ENCODE measurements at regions not wholly inside any gene's neighbourhood (a gene's known extent, or its start where the extent isn't known, plus 50 kb on each side); places are given as distances from the start of the nearest gene placed in this dataset.

- Histone ChIP-seq H3K4me3 (ENCODE audit: low read length) (no peak overlapping the region), H3K9me3 (ENCODE audit: low read depth, low read length) (no peaks in the 10 kb centered on the region), H3K4me1 (ENCODE audit: insufficient read depth, low read length) (no peaks in the 10 kb centered on the region), H3K27me3 (ENCODE audit: insufficient read depth, low read length) (no peaks in the 10 kb centered on the region)
These were observed 1263.1 kb downstream of the KCNT2 start for GRCh38 chr1:195345149-195345548.

DNA sequence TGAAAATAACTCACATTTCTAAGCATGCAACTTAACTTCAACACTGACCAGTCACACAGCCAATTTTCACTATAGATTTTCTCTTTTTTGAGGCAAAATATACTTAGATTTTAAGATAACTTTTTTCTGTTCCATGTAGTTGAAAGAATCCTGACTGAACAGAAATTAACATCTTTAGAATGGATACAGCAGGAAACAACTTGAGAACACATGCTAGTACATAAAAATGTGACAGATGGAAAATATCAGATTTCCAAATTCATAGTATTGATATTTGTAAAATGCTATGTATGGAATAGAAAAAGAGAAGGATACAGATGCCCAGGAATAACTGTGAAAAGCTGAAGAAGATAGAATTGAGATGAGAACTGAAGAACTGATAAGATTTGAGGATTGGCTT, 1270.6 kb downstream of the KCNT2 start:
- H3K4me3 ChIP-seq (ENCODE audit: low read length), result no peak overlapping the region
- H3K4me1 ChIP-seq (ENCODE audit: insufficient read depth, low read length), result no peaks in the 10 kb centered on the region
- H3K27me3 ChIP-seq (ENCODE audit: insufficient read depth, low read length), result no peaks in the 10 kb centered on the region
- no peaks in the 10 kb centered on the region for H3K9me3 ChIP-seq (ENCODE audit: low read depth, low read length)

GRCh38 chr1:195336812-195337211, 1271.4 kb downstream of the KCNT2 start:
- H3K4me3 ChIP-seq (ENCODE audit: low read length), result no peak overlapping the region
- no peaks in the 10 kb centered on the region for H3K27me3 ChIP-seq (ENCODE audit: insufficient read depth, low read length)
- no peaks in the 10 kb centered on the region for H3K4me1 ChIP-seq (ENCODE audit: insufficient read depth, low read length)

GRCh38 chr1:195335541-195335940, 1272.7 kb downstream of the KCNT2 start:
- Histone ChIP-seq H3K4me1 (ENCODE audit: insufficient read depth, low read length) (no peaks in the 10 kb centered on the region), H3K4me3 (ENCODE audit: low read length) (no peak overlapping the region), H3K27me3 (ENCODE audit: insufficient read depth, low read length) (no peaks in the 10 kb centered on the region), H3K9me3 (ENCODE audit: low read depth, low read length) (no peaks in the 10 kb centered on the region)

More at GRCh38 chr1:195336812-195337211, 1271.4 kb downstream of the KCNT2 start:
- H3K9me3 ChIP-seq (ENCODE audit: low read depth, low read length), result no peaks in the 10 kb centered on the region

GRCh38 chr1:195332102-195332501, 1276.1 kb downstream of the KCNT2 start:
- no peaks in the 10 kb centered on the region for H3K27me3 ChIP-seq (ENCODE audit: insufficient read depth, low read length)
- no peaks in the 10 kb centered on the region for H3K9me3 ChIP-seq (ENCODE audit: low read depth, low read length)
- no peaks in the 10 kb centered on the region for H3K4me1 ChIP-seq (ENCODE audit: insufficient read depth, low read length)
- H3K4me3 ChIP-seq (ENCODE audit: low read length), result no peak overlapping the region

DNA sequence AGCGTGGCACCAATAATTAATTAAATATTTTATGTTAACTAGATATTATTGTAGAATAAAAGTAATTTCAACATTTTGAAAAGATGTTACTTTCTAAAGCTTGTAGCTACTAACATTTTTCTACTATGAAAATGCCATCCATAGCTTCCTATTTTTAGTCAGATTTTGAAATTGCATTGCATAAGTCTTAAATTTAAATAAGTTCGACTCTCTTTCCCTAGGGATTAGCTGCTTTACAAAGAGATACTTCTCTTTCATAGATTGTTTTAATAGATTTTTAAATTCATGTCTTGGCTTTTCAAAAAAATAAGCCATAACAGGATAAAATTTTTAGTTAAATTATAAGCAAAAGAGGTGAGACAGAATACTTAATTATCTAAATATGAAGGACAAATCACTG, 1279.6 kb downstream of the KCNT2 start:
- Histone ChIP-seq H3K4me1 (ENCODE audit: insufficient read depth, low read length) (no peaks in the 10 kb centered on the region), H3K4me3 (ENCODE audit: low read length) (no peak overlapping the region), H3K9me3 (ENCODE audit: low read depth, low read length) (no peaks in the 10 kb centered on the region), H3K27me3 (ENCODE audit: insufficient read depth, low read length) (no peaks in the 10 kb centered on the region)

DNA sequence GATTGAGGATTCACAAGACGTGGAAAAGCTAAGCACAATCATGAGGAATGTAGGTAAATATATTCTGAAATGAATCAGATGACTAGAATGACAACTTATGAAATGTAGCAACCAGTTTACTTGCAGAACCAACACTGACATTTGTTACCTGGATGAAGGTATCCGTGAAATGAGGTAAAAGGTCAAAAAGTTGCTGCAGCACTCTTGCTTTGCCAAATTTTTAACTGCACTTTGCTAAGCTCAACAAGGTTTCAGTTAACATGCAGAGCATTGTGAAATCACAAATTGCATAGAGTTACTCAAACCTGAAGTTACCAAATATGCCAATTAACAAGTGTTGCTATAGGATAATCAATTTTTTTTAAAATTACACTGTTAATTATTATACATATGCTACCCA, 1280.1 kb downstream of the KCNT2 start:
- Histone ChIP-seq H3K9me3 (ENCODE audit: low read depth, low read length) (no peaks in the 10 kb centered on the region), H3K4me1 (ENCODE audit: insufficient read depth, low read length) (no peaks in the 10 kb centered on the region), H3K4me3 (ENCODE audit: low read length) (no peak overlapping the region), H3K27me3 (ENCODE audit: insufficient read depth, low read length) (no peaks in the 10 kb centered on the region)

DNA sequence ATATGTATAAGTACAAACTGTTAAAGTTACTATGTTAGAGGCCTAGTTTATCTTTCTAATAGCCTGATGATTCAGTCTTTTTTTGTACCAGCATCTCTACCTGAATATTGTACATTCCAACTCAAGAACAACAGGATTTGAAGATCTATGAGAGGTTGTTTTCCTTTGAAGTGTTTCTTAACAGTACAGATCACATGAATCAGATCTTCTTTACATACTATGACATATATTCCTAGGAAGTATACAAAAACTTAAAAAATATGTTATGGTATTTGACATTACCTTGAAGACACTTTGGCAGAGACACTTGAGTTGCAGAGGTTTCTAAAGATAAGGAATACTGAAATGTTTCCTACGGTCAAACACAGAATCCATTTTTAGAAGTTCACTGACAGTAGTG, 1280.9 kb downstream of the KCNT2 start:
- H3K4me1 ChIP-seq (ENCODE audit: insufficient read depth, low read length), result no peaks in the 10 kb centered on the region
- H3K4me3 ChIP-seq (ENCODE audit: low read length), result no peak overlapping the region
- no peaks in the 10 kb centered on the region for H3K9me3 ChIP-seq (ENCODE audit: low read depth, low read length)
- H3K27me3 ChIP-seq (ENCODE audit: insufficient read depth, low read length), result no peaks in the 10 kb centered on the region

- H3K27me3 ChIP-seq (ENCODE audit: insufficient read depth, low read length), result no peaks in the 10 kb centered on the region
- H3K4me1 ChIP-seq (ENCODE audit: insufficient read depth, low read length), result no peaks in the 10 kb centered on the region
- H3K4me3 ChIP-seq (ENCODE audit: low read length), result no peak overlapping the region
- no peaks in the 10 kb centered on the region for H3K9me3 ChIP-seq (ENCODE audit: low read depth, low read length)
These were observed 1281.9 kb downstream of the KCNT2 start for GRCh38 chr1:195326325-195326724.

- Histone ChIP-seq H3K27me3 (ENCODE audit: insufficient read depth, low read length) (no peaks in the 10 kb centered on the region), H3K4me1 (ENCODE audit: insufficient read depth, low read length) (no peaks in the 10 kb centered on the region), H3K9me3 (ENCODE audit: low read depth, low read length) (no peaks in the 10 kb centered on the region), H3K4me3 (ENCODE audit: low read length) (no peak overlapping the region)
These were observed 1283.1 kb downstream of the KCNT2 start for GRCh38 chr1:195325181-195325580.

- H3K4me3 ChIP-seq (ENCODE audit: low read length), result no peak overlapping the region
- H3K4me1 ChIP-seq (ENCODE audit: insufficient read depth, low read length), result no peaks in the 10 kb centered on the region
- H3K27me3 ChIP-seq (ENCODE audit: insufficient read depth, low read length), result no peaks in the 10 kb centered on the region
- H3K9me3 ChIP-seq (ENCODE audit: low read depth, low read length), result no peaks in the 10 kb centered on the region
These were observed 1302.0 kb downstream of the KCNT2 start for GRCh38 chr1:195306281-195306680.

- no peak overlapping the region for H3K4me3 ChIP-seq (ENCODE audit: low read length)
- H3K9me3 ChIP-seq (ENCODE audit: low read depth, low read length), result no peaks in the 10 kb centered on the region
- H3K4me1 ChIP-seq (ENCODE audit: insufficient read depth, low read length), result no peaks in the 10 kb centered on the region
These were observed 1313.3 kb downstream of the KCNT2 start for GRCh38 chr1:195294911-195295310.

DNA sequence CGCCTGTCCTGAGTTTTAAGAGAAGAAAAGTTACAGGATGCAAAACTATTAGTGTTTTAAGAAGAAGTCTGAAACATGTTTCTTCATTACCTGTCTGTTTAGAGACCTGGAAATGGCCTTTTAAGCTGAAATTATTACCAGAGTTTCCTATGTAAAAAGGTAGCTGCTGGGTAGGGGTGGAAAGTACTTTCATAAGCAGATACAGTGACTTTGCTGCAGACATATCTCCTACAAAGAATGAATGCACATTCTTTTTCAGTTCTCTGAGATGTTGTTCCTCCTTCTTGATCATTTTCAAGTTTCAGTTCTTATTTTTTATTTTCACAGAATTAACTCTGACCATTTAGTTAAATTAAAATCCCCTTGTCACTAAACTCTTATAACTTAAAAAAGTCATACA, 1329.6 kb downstream of the KCNT2 start:
- Histone ChIP-seq H3K4me1 (ENCODE audit: insufficient read depth, low read length) (no peaks in the 10 kb centered on the region), H3K27me3 (ENCODE audit: insufficient read depth, low read length) (no peaks in the 10 kb centered on the region), H3K4me3 (ENCODE audit: low read length) (no peak overlapping the region), H3K9me3 (ENCODE audit: low read depth, low read length) (no peaks in the 10 kb centered on the region)

More at GRCh38 chr1:195294911-195295310, 1313.3 kb downstream of the KCNT2 start:
- no peaks in the 10 kb centered on the region for H3K27me3 ChIP-seq (ENCODE audit: insufficient read depth, low read length)

GRCh38 chr1:195275710-195276109, 1332.5 kb downstream of the KCNT2 start:
- no peaks in the 10 kb centered on the region for H3K9me3 ChIP-seq (ENCODE audit: low read depth, low read length)

DNA sequence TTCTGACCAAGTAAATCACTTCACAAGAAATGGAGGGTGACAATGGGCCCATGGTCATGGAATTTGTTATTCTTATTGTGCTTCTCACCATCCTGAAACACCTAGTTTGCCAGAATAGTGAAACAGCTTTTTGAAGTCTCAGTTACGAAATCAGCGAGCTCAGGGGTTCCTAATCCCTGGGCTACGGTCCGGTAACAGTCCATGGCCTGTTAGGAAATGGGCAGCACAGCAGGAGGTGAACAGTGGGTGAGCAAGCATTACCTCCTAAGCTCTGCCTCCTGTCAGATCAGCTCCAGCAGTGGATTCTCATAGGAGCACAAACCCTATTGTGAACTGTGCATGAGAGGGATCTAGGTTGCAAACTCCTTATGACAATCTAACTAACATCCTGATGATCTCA, 1356.3 kb downstream of the KCNT2 start:
- H3K4me1 ChIP-seq (ENCODE audit: insufficient read depth, low read length), result no peaks in the 10 kb centered on the region
- no peak overlapping the region for H3K4me3 ChIP-seq (ENCODE audit: low read length)
- H3K27me3 ChIP-seq (ENCODE audit: insufficient read depth, low read length), result no peaks in the 10 kb centered on the region
- H3K9me3 ChIP-seq (ENCODE audit: low read depth, low read length), result peaks cover 5% of the 10 kb centered on the region

More at GRCh38 chr1:195275710-195276109, 1332.5 kb downstream of the KCNT2 start:
- Histone ChIP-seq H3K27me3 (ENCODE audit: insufficient read depth, low read length) (no peaks in the 10 kb centered on the region), H3K4me3 (ENCODE audit: low read length) (no peak overlapping the region), H3K4me1 (ENCODE audit: insufficient read depth, low read length) (no peaks in the 10 kb centered on the region)

GRCh38 chr1:195243492-195243891, 1364.7 kb downstream of the KCNT2 start:
- Histone ChIP-seq H3K27me3 (ENCODE audit: insufficient read depth, low read length) (no peaks in the 10 kb centered on the region), H3K4me3 (ENCODE audit: low read length) (no peak overlapping the region), H3K4me1 (ENCODE audit: insufficient read depth, low read length) (no peaks in the 10 kb centered on the region), H3K9me3 (ENCODE audit: low read depth, low read length) (no peaks in the 10 kb centered on the region)

- no peaks in the 10 kb centered on the region for H3K4me1 ChIP-seq (ENCODE audit: insufficient read depth, low read length)
- no peaks in the 10 kb centered on the region for H3K27me3 ChIP-seq (ENCODE audit: insufficient read depth, low read length)
- H3K4me3 ChIP-seq (ENCODE audit: low read length), result no peak overlapping the region
- no peaks in the 10 kb centered on the region for H3K9me3 ChIP-seq (ENCODE audit: low read depth, low read length)
These were observed 1367.2 kb downstream of the KCNT2 start for GRCh38 chr1:195241066-195241465.

Measured in mononuclear cell (primary cell).